Right kidney (tissue), 1 donor: ENCODE measurements at regions not wholly inside any gene's neighbourhood (a gene's known extent, or its start where the extent isn't known, plus 50 kb on each side); places are given as distances from the start of the nearest gene placed in this dataset.

ENCODE experiments used
- DNase-seq: peaks from one replicate; pipeline ENCODE4 v3.0.0-alpha.2; 2016

DNA sequence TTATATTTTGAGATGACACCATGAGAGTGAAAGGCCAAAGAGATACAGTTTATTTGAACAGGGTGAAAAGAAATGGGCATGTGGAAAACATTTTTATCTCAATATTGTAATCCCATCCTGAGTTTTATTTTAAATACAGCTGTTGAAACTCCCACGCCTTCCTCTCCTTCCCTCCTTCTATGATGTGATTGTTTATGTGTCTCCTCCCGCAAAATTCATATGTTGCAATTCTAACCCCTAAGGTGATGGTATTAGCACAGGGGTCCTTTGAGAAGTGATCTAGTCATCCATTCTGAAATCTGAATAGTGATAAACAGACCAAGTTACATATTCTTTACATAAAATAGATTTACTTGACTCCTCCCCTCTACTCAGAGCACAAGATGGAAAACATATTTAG is 1275.4 kb upstream of the C9orf72 start:
- no peak for DNase-seq

DNA sequence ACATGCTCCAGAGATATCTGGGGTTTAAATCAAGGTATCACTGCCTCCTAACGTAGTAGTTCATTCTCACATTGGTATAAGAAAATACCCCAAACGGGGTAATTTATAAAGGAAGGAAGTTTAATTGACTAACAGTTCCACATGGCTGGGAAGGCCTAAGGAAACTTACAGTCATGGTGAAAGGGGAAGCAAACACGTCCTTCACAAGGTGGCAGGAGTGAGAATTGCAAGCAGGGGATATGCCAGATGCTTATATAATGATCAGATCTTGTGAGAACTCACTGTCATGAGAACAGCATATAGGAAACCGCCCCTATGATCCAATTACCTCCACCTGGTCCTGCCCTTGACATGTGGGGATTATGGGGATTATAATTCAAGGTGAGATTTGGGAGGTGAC is 1280.2 kb upstream of the C9orf72 start:
- DNase-seq, result no peak

GRCh38 chr9:28866951-28867350 is 1293.7 kb upstream of the C9orf72 start:
- no peak for DNase-seq

DNA sequence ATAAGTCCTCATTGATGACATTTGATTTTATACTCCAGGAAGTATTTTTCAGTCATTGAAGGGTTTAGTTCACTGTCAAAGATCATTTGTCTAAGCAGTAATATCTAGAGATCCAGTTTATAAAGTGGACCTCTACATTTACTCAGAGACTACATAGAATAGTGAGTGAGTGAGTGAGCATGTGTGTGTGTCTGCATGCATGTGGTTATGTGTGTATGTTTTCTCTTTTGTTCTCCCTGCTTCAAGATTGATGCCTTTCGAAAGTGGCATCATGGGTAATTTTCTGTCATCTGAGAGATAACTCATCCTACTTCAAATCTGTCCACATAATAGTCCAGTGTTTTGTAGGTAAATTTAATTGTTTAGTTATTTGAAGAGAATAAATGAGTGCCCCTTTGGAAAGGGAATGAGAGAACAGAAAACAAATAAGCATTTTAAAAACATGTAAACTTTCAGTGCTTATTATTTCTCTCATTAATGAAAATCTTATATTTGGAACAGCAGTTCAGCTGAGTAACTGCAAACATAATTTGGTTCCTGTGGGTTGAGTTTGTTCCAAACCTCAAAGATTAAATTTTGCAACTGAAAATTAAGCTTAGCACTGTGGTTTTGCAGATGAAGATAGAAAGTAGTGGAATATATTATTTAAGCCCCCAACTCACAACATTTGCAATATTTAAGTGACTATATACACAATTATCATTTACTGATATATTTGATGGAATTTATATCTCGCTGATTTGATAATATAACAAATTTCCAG is 1295.1 kb upstream of the C9orf72 start:
- DNase-seq, result no peak

DNA sequence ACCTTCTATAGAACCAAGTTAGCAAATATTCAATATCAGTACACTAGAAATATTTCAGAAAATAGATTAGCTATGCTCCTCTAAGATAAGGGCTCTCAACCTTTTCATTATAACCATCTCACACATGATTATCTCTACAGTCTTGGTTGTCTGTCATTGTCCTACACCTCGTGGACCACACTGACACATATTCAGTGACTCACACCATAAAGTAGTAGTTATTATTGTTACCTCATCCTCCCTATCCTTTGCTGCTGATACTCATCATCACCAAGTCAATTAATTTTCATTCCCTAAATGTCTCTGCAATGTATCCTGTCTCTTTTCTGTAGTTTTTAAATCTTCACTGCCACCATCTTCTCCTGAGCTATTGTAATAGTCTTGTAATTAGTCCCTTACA is 1309.2 kb upstream of the C9orf72 start:
- DNase-seq, result no peak

DNA sequence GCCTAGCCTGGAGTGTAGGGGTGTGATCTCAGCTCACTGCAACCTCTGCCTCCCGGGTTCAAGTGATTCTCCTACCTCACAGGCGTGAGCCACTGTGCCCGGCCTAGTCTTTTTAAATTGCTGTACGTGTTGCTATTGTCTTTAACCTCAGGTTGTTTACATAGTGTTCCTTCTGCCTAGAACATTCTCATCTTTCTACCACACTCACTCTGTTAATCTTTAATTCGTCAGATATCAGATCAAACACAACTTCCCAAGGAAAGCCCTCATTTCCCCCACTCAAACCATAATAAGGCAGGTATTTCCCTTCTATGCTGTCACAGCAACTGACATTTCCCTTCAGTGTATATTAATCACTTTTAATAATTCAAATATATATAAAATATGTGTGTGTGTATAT is 1310.0 kb upstream of the C9orf72 start:
- no peak for DNase-seq

- no peak for DNase-seq
Measured at GRCh38 chr9:28887188-28887884, 1314.1 kb upstream of the C9orf72 start.

GRCh38 chr9:28888806-28889205 is 1315.5 kb upstream of the C9orf72 start:
- DNase-seq, result no peak

DNA sequence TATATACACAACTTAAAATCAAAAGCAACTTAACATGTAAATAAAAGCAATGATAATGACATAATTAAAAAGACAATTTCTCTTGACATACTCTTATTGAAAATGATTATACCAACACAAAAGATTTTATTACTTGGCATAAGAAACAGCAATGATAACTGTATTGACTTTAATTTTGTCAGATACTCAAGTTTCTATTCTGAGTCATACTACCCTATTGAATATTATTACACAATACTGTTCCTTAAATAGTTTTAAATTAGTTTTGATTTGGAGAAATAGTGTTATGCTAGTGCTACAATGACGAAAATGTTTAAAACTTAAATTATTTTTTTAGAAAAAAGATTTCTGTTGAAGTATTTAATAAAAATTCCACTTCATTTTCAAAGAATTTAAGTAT is 1319.3 kb upstream of the C9orf72 start:
- no peak for DNase-seq

DNA sequence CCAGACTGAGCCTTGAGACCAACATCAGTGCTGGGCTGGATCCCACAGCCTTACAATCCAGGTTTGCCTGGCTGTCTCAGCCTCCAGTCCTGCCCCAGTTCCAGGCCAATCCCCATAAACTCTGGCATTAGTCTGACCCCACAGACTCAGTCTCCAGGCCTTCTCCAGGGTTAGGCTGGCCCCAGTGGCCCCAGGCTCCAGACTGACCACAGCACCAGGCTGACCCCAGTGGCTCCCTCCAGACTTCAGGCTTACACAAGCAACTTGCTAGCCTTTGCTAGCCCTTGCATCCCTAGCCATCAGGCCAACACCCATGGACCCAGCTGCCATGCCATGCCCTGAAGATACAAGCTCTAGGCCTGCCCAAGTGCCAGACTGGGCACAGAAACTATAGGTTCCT is 1326.0 kb upstream of the C9orf72 start:
- no peak for DNase-seq

DNA sequence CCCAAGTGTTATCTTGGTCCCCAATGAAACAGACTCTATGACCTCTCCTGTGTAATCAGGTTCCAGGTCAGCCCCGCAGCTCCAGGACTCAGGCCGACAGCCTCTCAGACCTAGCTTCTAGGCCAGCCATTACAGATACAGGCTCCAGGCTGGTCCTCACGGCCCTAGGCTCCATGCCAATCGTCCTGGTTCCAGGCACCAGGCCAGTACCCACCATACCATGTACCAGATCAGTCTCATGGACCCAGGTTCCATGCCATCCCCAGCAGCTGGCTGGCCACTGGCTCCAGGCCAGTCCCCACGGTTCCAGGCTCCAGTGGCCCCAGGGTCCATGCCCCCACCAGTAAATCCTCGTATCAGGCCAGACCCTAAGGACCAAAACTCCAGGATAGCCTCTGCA is 1326.6 kb upstream of the C9orf72 start:
- no peak for DNase-seq

DNA sequence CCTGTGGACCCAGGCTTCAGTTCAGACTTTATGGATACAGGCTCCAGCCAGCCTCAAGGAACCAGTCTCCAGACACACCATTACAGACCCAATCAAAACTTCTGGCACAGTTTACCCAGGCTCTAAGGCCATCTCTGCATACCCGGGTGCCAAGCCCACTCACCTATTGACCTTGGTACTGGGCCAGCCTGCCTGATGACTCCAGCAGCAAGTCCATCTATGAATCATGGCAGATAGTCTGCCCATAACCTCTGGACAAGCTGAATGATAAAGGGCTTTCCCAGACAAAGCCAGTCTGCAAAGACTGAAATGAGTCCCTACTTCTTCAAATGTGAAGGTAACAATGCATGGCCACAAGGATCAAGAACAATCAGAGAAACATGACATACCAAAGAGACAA is 1327.1 kb upstream of the C9orf72 start:
- DNase-seq, result no peak

GRCh38 chr9:28909526-28909925 is 1336.2 kb upstream of the C9orf72 start:
- no peak for DNase-seq

- DNase-seq, result no peak
Measured at GRCh38 chr9:28912621-28913020, 1339.3 kb upstream of the C9orf72 start.

DNA sequence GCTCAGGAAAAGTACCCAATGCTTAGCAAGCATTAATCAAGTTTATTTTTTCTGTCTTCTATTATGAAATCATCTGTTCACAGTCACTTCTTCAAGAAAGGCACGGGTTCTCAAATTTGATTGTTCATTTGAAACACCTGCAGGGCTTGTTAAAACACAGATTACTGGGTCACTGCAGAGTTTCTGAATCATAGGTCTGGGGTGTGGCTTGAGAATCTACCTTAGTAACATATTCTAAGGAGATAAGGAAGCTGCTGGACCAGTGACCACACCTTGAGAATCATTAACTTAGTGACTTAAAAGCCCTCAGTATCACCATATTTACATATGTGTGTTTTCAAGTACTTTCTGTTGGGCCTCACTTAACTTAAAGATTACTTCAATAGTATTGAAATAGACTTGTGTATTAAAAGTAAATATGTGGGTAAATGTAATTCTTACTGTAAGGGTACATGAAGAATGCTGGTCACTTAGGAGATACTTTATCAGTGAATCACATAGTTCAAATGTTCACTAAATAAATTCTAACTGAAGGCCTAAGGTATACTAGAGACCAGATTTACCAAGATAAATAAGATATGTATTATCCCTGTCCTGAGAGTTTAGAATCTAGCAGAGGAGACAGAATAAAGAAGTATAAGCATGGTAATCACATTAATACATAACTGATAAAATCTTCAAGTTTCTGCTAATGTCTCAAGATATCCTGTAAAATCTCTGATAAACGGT is 1342.1 kb upstream of the C9orf72 start:
- DNase-seq, result no peak

- DNase-seq, result no peak
Measured at GRCh38 chr9:28916348-28916747, 1343.1 kb upstream of the C9orf72 start.

DNA sequence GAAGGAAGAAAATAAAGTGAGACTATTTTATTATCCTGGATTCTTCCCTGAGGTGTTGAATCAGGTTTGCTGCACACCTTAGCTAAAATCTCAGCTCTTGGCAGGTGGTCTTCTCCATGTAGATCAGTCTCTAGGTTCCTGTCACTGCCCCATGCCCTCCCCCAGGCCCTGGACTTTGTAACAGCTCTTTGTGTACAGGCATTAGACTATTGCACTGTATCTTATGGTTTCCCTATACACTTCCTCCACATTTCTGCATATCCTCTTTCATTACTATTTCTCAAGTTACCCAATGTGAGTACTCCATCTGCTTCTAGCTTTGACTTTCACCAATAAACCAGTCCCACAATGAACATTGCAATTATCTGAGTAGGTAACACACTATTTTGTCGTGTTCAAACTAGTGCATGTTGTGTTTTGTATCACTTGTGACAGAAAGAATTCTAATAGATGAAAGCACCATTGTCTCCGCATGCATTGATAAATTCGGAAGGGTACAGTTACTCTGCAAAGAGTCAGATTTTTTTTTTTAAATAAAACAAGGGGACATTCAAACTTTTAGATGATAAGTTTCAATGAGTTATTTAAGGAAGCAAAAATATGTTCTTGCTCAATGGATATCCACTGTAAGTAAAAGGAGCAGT is 1348.7 kb upstream of the C9orf72 start:
- DNase-seq, result no peak

- DNase-seq, result no peak
Measured at GRCh38 chr9:28922891-28923290, 1349.6 kb upstream of the C9orf72 start.

DNA sequence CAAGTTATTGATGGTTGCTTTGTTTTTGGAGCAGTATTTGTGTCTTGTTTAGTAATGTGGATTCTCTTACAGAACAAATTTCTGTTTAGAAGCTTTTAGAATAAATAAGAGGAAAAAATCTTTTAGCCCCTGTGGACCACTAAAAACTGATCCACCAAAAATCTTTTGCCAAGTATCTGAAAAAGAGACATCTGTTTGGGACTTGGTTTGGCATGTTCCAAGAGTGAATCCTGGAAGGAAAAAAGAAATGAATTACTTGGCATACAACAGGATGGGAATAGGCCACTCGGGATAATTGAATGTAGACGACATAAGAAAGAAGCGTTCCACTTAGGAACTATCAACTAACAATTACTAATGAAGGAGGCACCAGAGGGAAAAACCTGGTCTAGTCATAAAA is 1350.1 kb upstream of the C9orf72 start:
- DNase-seq, result no peak

GRCh38 chr9:28925157-28925556 is 1351.9 kb upstream of the C9orf72 start:
- no peak for DNase-seq

GRCh38 chr9:28926306-28926705 is 1353.0 kb upstream of the C9orf72 start:
- no peak for DNase-seq

DNA sequence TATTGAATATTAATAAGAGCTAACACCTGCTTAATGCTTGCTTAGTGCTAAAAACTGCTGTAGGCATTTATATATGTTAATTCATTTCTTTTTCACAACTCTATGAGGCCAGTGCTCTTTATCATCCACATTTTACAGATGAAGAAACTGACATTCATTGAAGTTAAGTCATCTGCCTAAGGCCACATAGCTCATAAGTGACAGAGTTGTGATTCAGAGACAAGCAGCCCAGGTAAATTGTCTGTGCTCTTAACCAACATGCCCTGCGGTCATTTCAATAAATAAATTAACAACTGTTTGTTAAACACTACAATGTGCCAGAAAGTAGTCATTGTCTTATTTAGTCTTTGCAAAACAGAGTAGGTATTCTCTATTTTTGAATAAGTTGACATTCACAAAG is 1354.4 kb upstream of the C9orf72 start:
- no peak for DNase-seq

GRCh38 chr9:28929433-28929832 is 1356.2 kb upstream of the C9orf72 start:
- DNase-seq, result no peak
